Activated naive CD4-positive, alpha-beta T cell treated with anti-CD3 and anti-CD28 coated beads, Interleukin-2, amount 50 U/mL, for 24 hours (primary cell): ENCODE measurements at regions not wholly inside any gene's neighbourhood (a gene's known extent, or its start where the extent isn't known, plus 50 kb on each side); places are given as distances from the start of the nearest gene placed in this dataset.
"Not testable (repeated sequence)": the region's sequence is repeated elsewhere in the genome, so short reads cannot be mapped to it uniquely, and the experiment has no call there.

Experiments used
- H3K27ac Mint-ChIP-seq: one replicate; pipeline ENCODE4 v1.8.0; 2021; ENCODE audit warnings: mild to moderate bottlenecking, mixed read lengths
- H3K27me3 Mint-ChIP-seq: one replicate; pipeline ENCODE4 v1.8.0; 2021; ENCODE audit warnings: mixed read lengths
- H3K36me3 Mint-ChIP-seq: one replicate; pipeline ENCODE4 v1.8.0; 2021; ENCODE audit warnings: mixed read lengths
- H3K4me1 Mint-ChIP-seq: one replicate; pipeline ENCODE4 v1.8.0; 2021; ENCODE audit warnings: mixed read lengths
- H3K4me3 Mint-ChIP-seq: one replicate; pipeline ENCODE4 v1.8.0; 2021; ENCODE audit warnings: mild to moderate bottlenecking, mixed read lengths
- H3K9me3 Mint-ChIP-seq: one replicate; pipeline ENCODE4 v1.8.0; 2021; ENCODE audit warnings: mixed read lengths

GRCh38 chr10:53177468-53177867 is 404.9 kb upstream of the MBL2 start:
- H3K9me3 Mint-ChIP-seq, result peaks cover 5% of the 10 kb centered on the region
- H3K4me3 Mint-ChIP-seq, result no peak overlapping the region
- H3K36me3 Mint-ChIP-seq, result no peaks in the 10 kb centered on the region
- H3K27ac Mint-ChIP-seq, result no peak overlapping the region
- H3K27me3 Mint-ChIP-seq, result no peaks in the 10 kb centered on the region
- no peaks in the 10 kb centered on the region for H3K4me1 Mint-ChIP-seq

DNA sequence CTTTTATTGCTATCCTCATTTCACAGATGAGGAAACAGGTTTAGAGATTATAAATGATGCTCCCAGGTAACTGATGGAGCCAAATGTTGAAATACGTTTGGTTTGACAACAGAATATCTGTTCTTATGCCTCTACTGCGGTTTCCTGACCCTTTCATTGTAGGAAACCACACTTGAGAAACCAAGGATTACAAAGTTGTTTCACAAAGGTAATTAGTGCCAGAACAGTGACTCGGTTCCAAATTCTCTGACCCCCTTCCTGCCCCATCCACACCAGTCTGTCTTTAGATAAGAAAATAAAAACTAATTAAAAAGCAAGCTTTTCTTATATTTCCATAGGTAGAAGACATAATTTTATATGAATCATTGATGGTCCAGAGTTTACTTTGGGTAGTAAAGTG is 393.7 kb upstream of the MBL2 start:
- no peaks in the 10 kb centered on the region for H3K4me1 Mint-ChIP-seq
- H3K36me3 Mint-ChIP-seq, result no peaks in the 10 kb centered on the region
- H3K4me3 Mint-ChIP-seq, result no peak overlapping the region
- peaks cover 7% of the 10 kb centered on the region for H3K9me3 Mint-ChIP-seq
- no peak overlapping the region for H3K27ac Mint-ChIP-seq
- H3K27me3 Mint-ChIP-seq, result no peaks in the 10 kb centered on the region

GRCh38 chr10:53162856-53163255 is 390.3 kb upstream of the MBL2 start:
- H3K27ac Mint-ChIP-seq, result no peak overlapping the region
- H3K4me3 Mint-ChIP-seq, result no peak overlapping the region
- peaks cover 7% of the 10 kb centered on the region for H3K9me3 Mint-ChIP-seq
- H3K4me1 Mint-ChIP-seq, result no peaks in the 10 kb centered on the region
- H3K36me3 Mint-ChIP-seq, result no peaks in the 10 kb centered on the region
- H3K27me3 Mint-ChIP-seq, result no peaks in the 10 kb centered on the region

DNA sequence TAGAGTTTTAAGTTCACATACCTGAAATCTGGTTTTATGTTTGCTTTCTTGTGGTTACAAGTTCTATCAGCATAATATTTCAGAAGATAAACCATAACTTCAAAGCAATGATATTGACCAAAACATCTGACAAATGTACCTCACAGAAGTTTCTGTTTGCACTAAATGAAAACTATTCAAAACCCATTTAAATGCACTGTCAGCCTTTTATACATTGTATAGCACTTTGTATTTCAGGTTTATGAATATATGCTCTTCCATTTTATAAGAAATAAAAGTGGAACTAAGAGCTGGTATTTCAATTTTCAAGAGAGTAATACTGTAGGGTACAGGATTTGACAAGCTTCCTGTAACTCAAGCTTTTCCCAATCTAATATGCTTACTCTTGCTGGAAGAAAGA is 388.6 kb upstream of the MBL2 start:
- H3K36me3 Mint-ChIP-seq, result no peaks in the 10 kb centered on the region
- H3K4me3 Mint-ChIP-seq, result no peak overlapping the region
- H3K27me3 Mint-ChIP-seq, result no peaks in the 10 kb centered on the region
- H3K27ac Mint-ChIP-seq, result no peak overlapping the region
- H3K4me1 Mint-ChIP-seq, result no peaks in the 10 kb centered on the region
- H3K9me3 Mint-ChIP-seq, result peaks cover 7% of the 10 kb centered on the region

DNA sequence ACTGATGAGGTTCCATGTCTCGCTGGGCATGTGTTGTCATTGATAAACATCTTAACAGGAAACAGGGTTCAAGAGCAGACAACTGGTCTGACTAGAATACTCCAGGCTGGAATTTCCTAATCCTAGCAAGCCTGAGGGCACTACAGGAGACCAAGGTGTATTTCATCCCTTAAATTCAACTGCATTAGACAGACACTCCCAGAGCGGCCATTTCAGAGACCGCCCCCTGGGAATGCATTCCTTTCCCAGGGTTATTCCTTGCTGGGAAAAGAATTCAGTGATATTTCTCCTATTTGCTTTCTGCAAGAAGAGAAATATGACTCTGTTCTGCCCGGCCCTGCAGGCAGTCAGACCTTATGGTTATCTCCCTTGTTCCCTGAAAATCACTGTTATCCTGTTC is 383.1 kb upstream of the MBL2 start:
- H3K9me3 Mint-ChIP-seq, H3K4me1 Mint-ChIP-seq, H3K27me3 Mint-ChIP-seq, H3K27ac Mint-ChIP-seq, H3K36me3 Mint-ChIP-seq, H3K4me3 Mint-ChIP-seq: not testable (repeated sequence)

DNA sequence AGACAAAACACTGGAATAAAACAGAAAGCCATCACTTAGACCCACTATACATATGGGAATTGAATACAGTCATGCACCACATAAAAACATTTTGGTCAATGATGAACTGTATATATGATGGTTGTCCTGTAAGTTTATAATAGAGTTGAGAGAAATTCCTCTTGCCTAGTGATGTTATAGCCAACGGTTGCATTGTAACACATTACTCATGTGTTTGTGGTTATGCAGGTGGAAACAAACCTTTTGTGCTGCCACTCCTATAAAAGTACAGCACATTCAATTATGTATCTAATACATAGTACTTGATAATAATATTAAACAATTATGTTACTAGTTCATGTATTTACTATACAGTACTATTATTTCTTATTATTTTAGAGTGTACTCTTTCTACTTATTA is 381.2 kb upstream of the MBL2 start:
- no peak overlapping the region for H3K27ac Mint-ChIP-seq
- H3K27me3 Mint-ChIP-seq, result no peaks in the 10 kb centered on the region
- H3K36me3 Mint-ChIP-seq, result no peaks in the 10 kb centered on the region
- no peaks in the 10 kb centered on the region for H3K9me3 Mint-ChIP-seq
- no peak overlapping the region for H3K4me3 Mint-ChIP-seq
- H3K4me1 Mint-ChIP-seq, result no peaks in the 10 kb centered on the region

- Mint-ChIP-seq H3K36me3 (no peaks in the 10 kb centered on the region), H3K27me3 (no peaks in the 10 kb centered on the region), H3K4me1 (no peaks in the 10 kb centered on the region), H3K9me3 (no peaks in the 10 kb centered on the region), H3K27ac (no peak overlapping the region), H3K4me3 (no peak overlapping the region)
Measured at GRCh38 chr10:53140506-53140905, 367.9 kb upstream of the MBL2 start.

GRCh38 chr10:53135897-53136253 is 363.3 kb upstream of the MBL2 start:
- Mint-ChIP-seq H3K36me3 (no peaks in the 10 kb centered on the region), H3K27me3 (no peaks in the 10 kb centered on the region), H3K9me3 (no peaks in the 10 kb centered on the region), H3K27ac (no peak overlapping the region), H3K4me1 (no peaks in the 10 kb centered on the region), H3K4me3 (no peak overlapping the region)

DNA sequence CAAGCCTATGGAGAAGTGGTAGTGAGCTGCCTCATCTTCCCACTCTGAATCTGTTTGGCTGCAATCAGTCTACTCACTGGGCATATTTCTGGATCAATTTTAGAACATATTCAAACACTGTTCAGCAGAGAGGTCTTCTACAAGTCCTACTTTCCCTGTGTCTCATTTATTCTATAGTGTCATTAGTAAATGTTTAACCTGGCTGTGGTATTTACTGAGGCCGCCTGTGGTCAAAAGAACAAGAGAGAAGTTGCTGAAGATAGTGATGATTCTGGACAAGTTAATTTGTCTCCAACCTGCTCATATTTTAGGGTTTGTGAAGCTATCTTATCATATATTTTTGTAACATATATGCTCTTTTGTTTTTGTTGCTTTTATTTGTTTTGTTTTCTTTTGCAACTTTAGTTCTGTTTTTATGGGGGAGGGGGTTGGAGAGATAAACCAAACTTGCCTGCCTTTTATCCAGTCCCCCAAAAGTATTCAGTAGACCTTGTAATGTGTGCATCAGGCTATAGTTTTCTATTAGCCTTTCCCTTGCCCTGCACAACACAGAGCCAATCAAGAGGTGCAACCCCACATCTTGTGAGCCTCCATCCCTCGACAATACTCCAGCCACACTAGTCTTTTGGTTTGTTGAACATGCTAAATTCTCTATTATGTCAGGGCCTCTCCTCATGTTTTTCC is 362.8 kb upstream of the MBL2 start:
- Mint-ChIP-seq H3K4me1 (no peaks in the 10 kb centered on the region), H3K9me3 (no peaks in the 10 kb centered on the region), H3K4me3 (no peak overlapping the region), H3K27me3 (no peaks in the 10 kb centered on the region), H3K36me3 (no peaks in the 10 kb centered on the region), H3K27ac (no peak overlapping the region)

DNA sequence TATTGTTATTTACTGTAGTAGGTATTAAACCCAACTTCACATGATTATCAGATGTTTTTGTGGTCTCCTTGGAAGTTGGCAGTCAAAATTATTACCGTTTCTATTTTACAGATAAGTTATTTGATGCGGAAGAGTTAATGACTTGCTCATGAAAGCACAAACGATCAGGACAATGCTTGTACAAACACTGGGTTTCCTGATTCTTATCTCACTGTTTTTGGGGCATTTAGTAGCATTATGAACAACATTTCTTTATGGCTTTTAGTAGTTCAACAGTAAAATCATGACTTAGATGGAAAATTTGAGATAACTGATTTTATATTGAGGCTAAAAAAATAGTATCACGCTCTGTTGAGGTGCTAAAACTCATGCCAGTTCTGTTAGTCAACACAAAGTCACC is 361.5 kb upstream of the MBL2 start:
- no peaks in the 10 kb centered on the region for H3K9me3 Mint-ChIP-seq
- no peaks in the 10 kb centered on the region for H3K36me3 Mint-ChIP-seq
- H3K4me1 Mint-ChIP-seq, result no peaks in the 10 kb centered on the region
- H3K4me3 Mint-ChIP-seq, result no peak overlapping the region
- H3K27ac Mint-ChIP-seq, result no peak overlapping the region
- H3K27me3 Mint-ChIP-seq, result no peaks in the 10 kb centered on the region

GRCh38 chr10:53130337-53130736 is 357.8 kb upstream of the MBL2 start:
- no peak overlapping the region for H3K27ac Mint-ChIP-seq
- no peaks in the 10 kb centered on the region for H3K36me3 Mint-ChIP-seq

GRCh38 chr10:53127686-53128085 is 355.1 kb upstream of the MBL2 start:
- no peak overlapping the region for H3K4me3 Mint-ChIP-seq
- H3K9me3 Mint-ChIP-seq, result peaks cover 6% of the 10 kb centered on the region
- no peaks in the 10 kb centered on the region for H3K4me1 Mint-ChIP-seq
- H3K27ac Mint-ChIP-seq, result no peak overlapping the region
- H3K27me3 Mint-ChIP-seq, result no peaks in the 10 kb centered on the region
- no peaks in the 10 kb centered on the region for H3K36me3 Mint-ChIP-seq

More at GRCh38 chr10:53130337-53130736, 357.8 kb upstream of the MBL2 start:
- H3K9me3 Mint-ChIP-seq, result peaks cover 6% of the 10 kb centered on the region
- no peaks in the 10 kb centered on the region for H3K4me1 Mint-ChIP-seq
- H3K27me3 Mint-ChIP-seq, result no peaks in the 10 kb centered on the region
- no peak overlapping the region for H3K4me3 Mint-ChIP-seq

DNA sequence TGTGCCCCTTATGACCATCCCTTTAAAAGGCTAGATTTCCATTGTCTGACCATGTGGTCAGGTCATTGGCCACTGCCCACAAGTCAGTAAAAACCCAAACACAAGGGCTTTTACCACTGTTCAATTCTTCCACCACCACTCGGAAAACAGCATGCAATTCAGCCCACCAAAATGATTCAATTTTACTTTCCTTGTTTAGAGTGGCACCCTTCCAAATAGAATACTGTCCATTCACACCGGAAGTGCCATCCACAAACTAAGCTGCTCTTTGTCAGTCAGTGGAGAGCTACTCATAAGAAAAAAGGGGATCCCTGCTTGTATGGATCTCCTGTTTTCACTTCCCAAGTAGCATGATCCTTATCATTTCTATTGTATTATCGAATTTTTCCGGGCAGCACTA is 350.7 kb upstream of the MBL2 start:
- Mint-ChIP-seq H3K9me3 (peaks cover 6% of the 10 kb centered on the region), H3K27ac (no peak overlapping the region), H3K4me1 (no peaks in the 10 kb centered on the region), H3K4me3 (no peak overlapping the region), H3K36me3 (no peaks in the 10 kb centered on the region), H3K27me3 (no peaks in the 10 kb centered on the region)

DNA sequence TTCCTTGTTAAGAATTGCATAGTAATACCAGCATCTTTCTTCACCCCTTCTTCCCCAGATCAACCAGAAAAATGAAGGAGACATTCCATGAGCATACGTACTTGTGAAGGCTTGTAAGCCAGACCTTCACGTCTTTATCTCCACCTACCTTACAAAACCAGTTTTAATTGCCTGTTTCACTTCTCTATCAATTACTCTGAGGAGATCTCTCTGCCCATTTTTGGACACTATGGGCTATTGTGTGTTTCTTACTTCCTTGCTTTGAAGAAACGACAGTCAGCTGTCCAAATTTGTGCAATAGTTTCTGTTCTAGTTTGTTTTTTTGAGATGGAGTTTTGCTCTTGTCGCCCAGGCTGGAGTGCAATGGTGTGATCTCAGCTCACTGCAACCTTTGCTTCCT is 349.7 kb upstream of the MBL2 start:
- no peak overlapping the region for H3K4me3 Mint-ChIP-seq
- peaks cover 6% of the 10 kb centered on the region for H3K9me3 Mint-ChIP-seq
- H3K36me3 Mint-ChIP-seq, result no peaks in the 10 kb centered on the region
- H3K27ac Mint-ChIP-seq, result no peak overlapping the region
- H3K4me1 Mint-ChIP-seq, result no peaks in the 10 kb centered on the region
- no peaks in the 10 kb centered on the region for H3K27me3 Mint-ChIP-seq

- no peak overlapping the region for H3K27ac Mint-ChIP-seq
- peaks cover under 1% of the 10 kb centered on the region for H3K4me1 Mint-ChIP-seq
- H3K4me3 Mint-ChIP-seq, result no peak overlapping the region
- H3K36me3 Mint-ChIP-seq, result no peaks in the 10 kb centered on the region
- no peaks in the 10 kb centered on the region for H3K27me3 Mint-ChIP-seq
- H3K9me3 Mint-ChIP-seq, result no peaks in the 10 kb centered on the region
Measured at GRCh38 chr10:53115660-53116059, 343.1 kb upstream of the MBL2 start.

- H3K36me3 Mint-ChIP-seq, result no peaks in the 10 kb centered on the region
- H3K27ac Mint-ChIP-seq, result no peak overlapping the region
- H3K27me3 Mint-ChIP-seq, result no peaks in the 10 kb centered on the region
- H3K4me1 Mint-ChIP-seq, result peaks cover 3% of the 10 kb centered on the region
- peaks cover 4% of the 10 kb centered on the region for H3K9me3 Mint-ChIP-seq
- H3K4me3 Mint-ChIP-seq, result no peak overlapping the region
Measured at GRCh38 chr10:53111529-53111928, 338.9 kb upstream of the MBL2 start.

GRCh38 chr10:53109320-53109719 is 336.7 kb upstream of the MBL2 start:
- no peak overlapping the region for H3K27ac Mint-ChIP-seq
- H3K36me3 Mint-ChIP-seq, result no peaks in the 10 kb centered on the region
- peaks cover 3% of the 10 kb centered on the region for H3K4me1 Mint-ChIP-seq

More at GRCh38 chr10:53109320-53109719, 336.7 kb upstream of the MBL2 start:
- Mint-ChIP-seq H3K4me3 (no peak overlapping the region), H3K27me3 (no peaks in the 10 kb centered on the region), H3K9me3 (peaks cover 4% of the 10 kb centered on the region)
